Mucosa of gallbladder (tissue), 1 donor: ENCODE measurements at regions not wholly inside any gene's neighbourhood (a gene's known extent, or its start where the extent isn't known, plus 50 kb on each side); places are given as distances from the start of the nearest gene placed in this dataset.

Source experiments
- DNase-seq: peaks from one replicate; pipeline ENCODE4 v3.0.0-alpha.2; 2020; ENCODE audit warnings: low spot score
- donor health status: DM: no; HTN: no; CAD: no.

GRCh38 chr2:14684516-14684915 lies 52.0 kb downstream of the LRATD1 start:
- DNase-seq, result no peak

GRCh38 chr2:14690926-14691325 lies 58.4 kb downstream of the LRATD1 start:
- DNase-seq, result no peak

GRCh38 chr2:14693874-14694273 lies 61.4 kb downstream of the LRATD1 start:
- no peak for DNase-seq

- DNase-seq, result no peak
Observed at GRCh38 chr2:14700753-14701152, 68.2 kb downstream of the LRATD1 start.

DNA sequence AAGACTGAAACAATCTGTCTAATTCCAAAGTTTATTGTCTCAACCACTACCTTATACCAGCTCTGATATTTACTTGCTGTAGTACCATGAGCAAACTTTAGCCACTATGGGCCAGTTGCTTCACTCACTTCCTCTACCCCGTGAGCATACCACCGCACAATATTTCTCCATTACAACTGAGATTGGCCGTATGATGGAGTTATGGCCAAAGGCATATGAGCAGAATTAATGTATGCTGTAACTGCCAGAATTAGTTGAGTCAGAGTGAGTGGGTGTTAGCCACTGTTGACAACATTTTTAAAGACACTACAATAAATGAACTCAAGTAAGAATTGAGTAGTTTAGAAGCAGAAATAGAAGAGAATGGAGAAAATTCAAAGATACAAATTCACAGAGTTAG lies 69.7 kb downstream of the LRATD1 start:
- DNase-seq, result no peak

GRCh38 chr2:14706201-14706600 lies 73.7 kb downstream of the LRATD1 start:
- DNase-seq, result no peak

DNA sequence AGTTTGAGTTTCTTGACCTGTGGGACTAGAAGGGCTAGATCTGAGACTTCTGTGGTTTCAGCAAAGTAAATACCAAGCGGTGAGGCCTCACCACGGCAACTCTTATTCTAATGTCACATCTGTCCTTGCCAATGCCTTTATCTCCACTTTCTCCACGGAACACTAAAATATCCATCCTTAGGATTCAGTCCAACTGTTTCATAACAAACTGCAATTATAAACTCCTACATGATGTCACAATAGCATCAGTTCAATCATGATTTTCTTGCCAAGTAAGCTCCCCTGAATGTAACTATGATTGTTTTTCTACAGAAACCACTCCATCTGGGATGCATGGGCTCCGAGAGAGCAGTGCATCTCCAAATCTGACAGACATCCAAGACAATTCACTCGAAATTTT lies 79.6 kb downstream of the LRATD1 start:
- DNase-seq, result no peak

DNA sequence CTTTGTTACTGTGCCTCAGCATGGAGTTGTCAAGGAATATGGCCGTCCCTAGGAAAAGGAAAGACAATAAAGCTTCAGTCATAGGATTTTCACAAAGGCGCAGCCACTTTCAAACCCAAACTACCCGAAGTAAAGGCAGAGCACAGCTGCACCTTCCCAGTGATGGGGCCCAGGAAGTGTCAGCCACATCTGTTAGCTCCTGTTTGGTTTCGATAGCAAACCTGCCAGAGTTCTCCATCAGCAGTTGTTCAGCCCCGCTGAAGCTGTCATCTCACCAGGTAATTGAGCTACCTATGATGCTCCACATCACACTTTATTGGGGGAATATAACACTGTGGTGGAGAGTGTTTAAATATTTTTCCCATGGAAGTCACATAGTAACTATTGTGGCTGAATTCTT lies 80.7 kb downstream of the LRATD1 start:
- no peak for DNase-seq

DNA sequence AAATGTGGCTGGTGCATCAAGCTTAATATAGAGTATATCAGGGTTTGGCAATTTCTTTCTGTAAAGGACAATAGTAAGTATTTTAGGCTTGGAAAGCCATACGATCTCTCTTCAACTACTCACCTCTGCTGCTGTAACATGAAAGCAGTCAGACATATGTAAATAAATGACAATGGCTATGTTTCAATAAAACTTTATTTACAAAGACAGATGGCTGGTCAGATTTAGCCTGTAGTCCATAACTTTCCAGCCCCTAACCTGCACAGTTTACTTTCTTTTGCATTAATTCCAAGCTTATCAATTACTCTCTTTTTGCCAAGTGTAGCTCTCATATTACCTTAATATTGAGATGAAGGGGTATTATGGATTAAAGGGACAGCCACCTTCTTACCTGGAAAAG lies 83.1 kb downstream of the LRATD1 start:
- DNase-seq, result no peak

DNA sequence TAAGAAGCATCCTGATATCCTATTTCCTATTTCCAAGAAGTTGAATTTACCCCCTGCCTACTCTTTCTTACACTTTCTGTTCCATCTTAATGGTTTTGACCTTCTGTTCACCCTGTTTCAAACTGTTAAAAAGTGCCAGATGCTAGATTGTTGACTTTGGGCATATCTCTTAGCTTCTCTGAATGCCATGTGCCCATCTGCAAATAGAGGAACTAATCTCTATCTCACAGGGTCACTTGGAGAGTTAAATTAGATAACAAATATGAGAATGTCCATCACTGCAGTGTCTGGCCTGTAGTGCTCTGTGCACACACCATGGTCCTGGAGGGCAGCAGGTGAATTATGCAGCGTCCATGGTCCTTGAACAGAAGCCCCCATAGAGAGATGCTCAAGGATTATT lies 83.8 kb downstream of the LRATD1 start:
- no peak for DNase-seq

- no peak for DNase-seq
Observed at GRCh38 chr2:14717131-14717530, 84.6 kb downstream of the LRATD1 start.

GRCh38 chr2:14720319-14720718 lies 87.8 kb downstream of the LRATD1 start:
- no peak for DNase-seq

GRCh38 chr2:14720739-14721138 lies 88.2 kb downstream of the LRATD1 start:
- no peak for DNase-seq

- DNase-seq, result no peak
Observed at GRCh38 chr2:14722904-14723570, 90.5 kb downstream of the LRATD1 start.

- no peak for DNase-seq
Observed at GRCh38 chr2:14723684-14724083, 91.2 kb downstream of the LRATD1 start.

DNA sequence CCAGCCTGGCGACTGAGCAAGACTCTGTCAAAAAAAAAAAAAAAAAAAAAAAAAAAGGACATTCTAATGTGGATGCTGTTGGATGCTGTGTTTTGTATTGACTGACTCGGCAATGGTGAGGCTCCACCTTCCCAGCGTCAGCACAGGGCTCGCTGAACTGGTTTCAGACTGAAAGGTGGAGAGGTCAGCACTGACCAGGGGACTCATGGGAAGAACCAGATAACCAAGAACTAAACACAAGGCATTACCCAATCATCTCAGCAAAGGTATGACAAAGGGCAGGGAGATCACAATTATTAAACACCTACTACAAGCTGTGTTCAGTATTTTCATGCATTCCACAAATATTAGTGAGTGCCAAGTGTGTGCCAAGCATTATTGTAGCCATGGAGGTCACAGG lies 103.2 kb downstream of the LRATD1 start:
- DNase-seq, result no peak

DNA sequence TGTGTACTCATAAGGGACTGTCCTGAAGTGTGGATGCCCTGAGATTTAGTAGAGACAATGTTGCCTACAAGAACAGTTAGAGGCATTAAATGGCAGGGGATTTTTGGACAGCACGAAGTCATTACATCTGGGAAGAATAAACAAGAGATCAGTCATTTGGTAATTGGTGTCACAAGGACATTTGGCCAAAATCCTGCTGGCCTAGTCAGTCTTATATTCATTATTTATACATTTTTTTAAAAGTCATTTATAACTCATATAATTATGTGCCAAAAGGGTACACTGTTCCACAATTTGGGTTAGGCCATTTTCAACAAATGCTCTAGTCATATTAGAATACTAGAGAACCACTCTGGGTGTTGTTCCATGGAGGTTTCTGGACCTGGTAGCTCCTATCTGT lies 104.7 kb downstream of the LRATD1 start:
- no peak for DNase-seq

GRCh38 chr2:14743861-14744260 lies 111.3 kb downstream of the LRATD1 start:
- no peak for DNase-seq

DNA sequence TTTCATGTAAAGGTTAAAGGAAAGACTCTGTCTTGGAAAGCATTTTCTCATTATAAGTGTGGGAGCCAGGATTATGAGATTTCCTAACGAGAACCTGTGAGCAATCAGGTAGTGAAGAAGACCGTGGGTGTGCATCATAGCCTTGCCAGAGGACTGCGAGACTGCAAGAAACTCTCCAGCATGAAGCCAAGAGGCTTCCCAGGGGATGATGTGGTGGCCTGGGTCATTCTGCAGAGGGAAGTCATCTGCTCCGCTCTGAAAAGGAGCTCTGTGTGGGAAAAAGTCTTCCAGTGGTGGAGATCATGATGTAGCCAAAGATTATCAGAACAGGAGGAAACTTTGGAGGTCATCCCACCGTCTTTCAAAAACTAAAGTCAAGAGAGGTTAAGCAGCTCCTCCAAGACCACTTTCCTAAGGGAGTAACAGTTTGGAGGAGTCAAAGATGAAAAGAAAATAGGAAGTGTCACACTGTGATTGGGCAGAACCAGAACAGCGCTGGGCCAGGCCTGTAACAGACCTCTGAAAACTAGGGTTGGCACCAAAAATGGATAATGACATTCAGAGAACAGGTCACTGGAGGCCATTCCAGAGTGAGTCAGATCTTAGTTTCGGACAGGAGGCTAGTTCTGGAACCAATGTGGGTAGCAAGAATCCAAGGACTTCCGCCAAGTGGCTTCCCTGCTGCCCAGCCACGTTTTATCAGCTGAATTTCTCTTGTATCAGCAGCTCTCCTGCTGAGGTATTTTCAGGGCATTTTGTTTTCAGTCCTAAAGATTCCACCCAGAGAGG lies 113.0 kb downstream of the LRATD1 start:
- DNase-seq, result no peak

DNA sequence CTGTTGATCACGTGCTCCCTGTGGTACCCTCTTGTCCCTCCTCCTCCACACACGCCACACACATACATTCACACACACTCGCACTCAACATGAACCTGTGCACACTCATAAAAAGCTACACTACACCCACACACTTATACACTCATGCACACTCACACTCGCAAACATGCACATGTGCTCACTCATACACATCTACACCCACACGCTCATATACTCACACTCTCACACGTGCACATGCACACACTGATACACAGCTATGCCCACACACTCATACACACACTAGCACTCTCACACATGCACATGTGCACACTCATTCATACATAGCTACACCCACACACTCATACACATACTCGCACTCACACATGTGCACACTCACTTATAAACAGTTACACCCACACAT lies 113.6 kb downstream of the LRATD1 start:
- DNase-seq, result no peak

- no peak for DNase-seq
Observed at GRCh38 chr2:14747447-14747846, 114.9 kb downstream of the LRATD1 start.

DNA sequence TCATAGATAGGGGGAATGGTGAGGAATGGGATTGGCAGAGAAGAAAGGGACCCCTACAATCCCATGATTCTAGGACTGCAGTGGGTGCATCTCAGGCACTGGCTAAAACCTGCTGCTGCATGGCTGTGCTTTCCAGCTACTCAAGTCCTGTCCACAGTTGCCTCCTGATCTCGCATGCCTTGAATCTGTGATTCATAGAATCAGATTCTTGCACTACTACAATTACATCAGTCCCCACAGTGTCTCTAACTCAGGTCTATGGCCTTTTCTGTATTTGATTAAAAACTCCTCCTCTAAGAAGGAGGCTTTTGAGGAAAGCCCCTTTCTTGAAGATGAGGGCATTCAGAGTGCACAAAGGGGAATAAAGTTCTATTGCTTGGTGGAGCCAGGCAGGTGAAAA lies 117.4 kb downstream of the LRATD1 start:
- no peak for DNase-seq

DNA sequence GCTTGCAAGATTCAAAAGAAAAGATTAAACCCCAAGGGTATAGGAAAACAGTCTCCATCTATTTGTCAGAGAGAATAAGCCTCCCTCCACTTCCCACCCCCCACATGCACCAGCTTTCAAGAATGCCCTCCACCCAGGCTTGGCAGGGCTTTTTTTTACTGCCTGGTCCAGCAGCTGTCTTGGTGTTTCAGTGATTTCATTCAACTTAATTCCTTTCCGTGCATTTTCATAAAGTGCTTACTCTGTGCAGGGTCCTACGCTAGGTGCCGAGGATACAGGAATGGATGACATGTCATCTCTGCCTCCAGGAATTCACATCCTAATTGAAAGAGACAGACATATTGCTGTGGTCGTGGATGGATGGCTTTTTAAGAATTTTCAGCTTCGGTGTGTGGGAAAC lies 117.9 kb downstream of the LRATD1 start:
- DNase-seq, result no peak

DNA sequence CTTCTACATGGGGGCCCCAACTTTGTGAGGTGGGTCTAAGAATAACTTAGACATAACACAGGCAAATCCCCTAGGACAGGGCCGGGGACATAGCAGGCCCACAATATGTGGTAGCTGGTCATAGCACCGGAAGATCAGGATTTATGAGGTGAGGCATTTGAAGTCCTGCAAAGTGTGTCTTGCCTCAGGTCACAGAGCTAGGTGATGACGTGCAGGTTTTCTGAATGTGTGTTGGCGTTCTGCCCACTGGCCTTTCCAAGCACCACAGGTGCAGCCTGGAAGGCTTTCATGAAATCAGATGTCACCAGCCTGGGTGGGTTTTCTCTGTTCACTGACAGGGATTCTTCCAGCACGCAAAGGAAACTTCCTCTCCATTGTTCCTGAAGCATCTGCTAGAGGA lies 119.1 kb downstream of the LRATD1 start:
- no peak for DNase-seq
